HepG2 (cell line): ENCODE measurements at regions not wholly inside any gene's neighbourhood (a gene's known extent, or its start where the extent isn't known, plus 50 kb on each side); places are given as distances from the start of the nearest gene placed in this dataset.

ENCODE experiments used
- ATAC-seq: fragments of 200-7000 bp; cut with Tn5 transposase; 3 replicates; pipeline ENCODE4 v1.9.1; 2020; ENCODE audit warnings: mild to moderate bottlenecking, moderate library complexity
- BruUV-seq: library from RNA; stranded (reverse); fragments of 400-500 nt; replicated peaks from 2 replicates; lab custom pipeline; 2021; lab: Mats Ljungman, UMichigan
- CTCF ChIA-PET: fragments of 300-600 bp; formaldehyde crosslinking; extraction: SDS; loops from one replicate; lab custom pipeline; 2021; ENCODE audit warnings: low total read pairs, inconsistent platforms, low intra/inter-chr PET ratio; lab: Yijun Ruan, JAX
- POLR2A ChIA-PET: fragments of 350-600 bp; sonication (Branson Sonifier 250); formaldehyde crosslinking; loops from one replicate; lab custom pipeline; 2020; ENCODE audit warnings: antibody characterized with exemption, inconsistent platforms; lab: Yijun Ruan, JAX
- DNase-seq: peaks from one replicate; pipeline ENCODE4 v3.0.0-alpha.2; 2015; ENCODE audit warnings: low spot score
- FAIRE-seq: peaks from 3 replicates; lab custom pipeline; 2011; peaks lifted over from hg19 to GRCh38; lab: Jason Lieb, UNC
- H2AFZ ChIP-seq: one replicate; pipeline ENCODE4 v1.6.1; 2011; ENCODE audit warnings: low read length, inconsistent platforms
- H3K27ac ChIP-seq: fragments of 300-600 bp; 3 replicates; pipeline ENCODE4 v1.8.0; 2011; ENCODE audit warnings: mixed run types, mild to moderate bottlenecking, mixed read lengths, low read length, inconsistent platforms; ENCODE audit not compliant: insufficient read depth; ENCODE audit errors: extremely low read length
- H3K27me3 ChIP-seq, 2 experiments: fragments of 200-600 bp in 1 of 2; 2 replicates in 1 of 2; 3 replicates in 1 of 2; pipeline versions ENCODE4 v1.6.0 to v1.8.0; 2011; ENCODE audit warnings: low read length in 2 of 2, mild to moderate bottlenecking in 2 of 2, moderate library complexity in 2 of 2, inconsistent platforms in 1 of 2; ENCODE audit not compliant: insufficient read depth in 2 of 2, control insufficient read depth in 1 of 2
- H3K36me3 ChIP-seq, 2 experiments: fragments of 200-600 bp in 1 of 2; replicated peaks in 1 of 2; 2 replicates in 1 of 2; 3 replicates in 1 of 2; pipeline versions ENCODE4 v1.5.1 to v1.8.0; 2011; ENCODE audit warnings: low read length in 2 of 2, inconsistent platforms in 1 of 2; ENCODE audit not compliant: insufficient read depth in 2 of 2, control insufficient read depth in 1 of 2
- H3K4me1 ChIP-seq: 2 replicates; pipeline ENCODE4 v1.5.1; 2012; ENCODE audit warnings: low read length, inconsistent platforms; ENCODE audit not compliant: insufficient read depth
- H3K4me2 ChIP-seq: 2 replicates; pipeline ENCODE4 v1.6.0; 2011; ENCODE audit warnings: low read depth, low read length, inconsistent platforms
- H3K4me3 ChIP-seq, 3 experiments: fragments of 200-600 bp in 1 of 3; sonication (generic), shearing (Covaris generic) in 1 of 3; replicated peaks in 1 of 3; 2 replicates each; pipeline ENCODE4 v1.5.1; 2011 to 2016; ENCODE audit warnings: low read length in 3 of 3, inconsistent platforms in 2 of 3, low read depth in 2 of 3, mild to moderate bottlenecking in 2 of 3, control low read depth in 1 of 3, mixed read lengths in 1 of 3; ENCODE audit not compliant: insufficient read depth in 1 of 3
- H3K79me2 ChIP-seq: one replicate; pipeline ENCODE4 v1.6.1; 2011; ENCODE audit warnings: low read length, inconsistent platforms; ENCODE audit not compliant: insufficient read depth
- H3K9ac ChIP-seq: 2 replicates; pipeline ENCODE4 v1.6.0; 2011; ENCODE audit warnings: mild to moderate bottlenecking, low read depth, low read length, inconsistent platforms; ENCODE audit not compliant: insufficient read depth
- H3K9me3 ChIP-seq: 2 replicates; pipeline ENCODE4 v1.5.1; 2012; ENCODE audit warnings: mild to moderate bottlenecking, low read length
- H4K20me1 ChIP-seq: 2 replicates; pipeline ENCODE4 v1.6.0; 2011; ENCODE audit warnings: inconsistent platforms, mild to moderate bottlenecking, low read length, moderate library complexity; ENCODE audit not compliant: insufficient read depth
- AHDC1 ChIP-seq: sonication (generic); formaldehyde crosslinking; IDR thresholded peaks from 2 replicates; pipeline ENCODE4 v1.5.1; 2020; ENCODE audit warnings: mild to moderate bottlenecking, missing genetic modification reagents, borderline replicate concordance
- GFI1 ChIP-seq: sonication (generic); formaldehyde crosslinking; IDR thresholded peaks from 2 replicates; pipeline ENCODE4 v1.5.0; 2020; ENCODE audit warnings: missing genetic modification reagents, mild to moderate bottlenecking, borderline replicate concordance
- KDM2A ChIP-seq: sonication (generic); formaldehyde crosslinking; IDR thresholded peaks from 2 replicates; pipeline ENCODE4 v1.4.0; 2020; ENCODE audit warnings: low read depth, missing genetic modification reagents, borderline replicate concordance
- NCOA5 ChIP-seq: sonication (generic); formaldehyde crosslinking; IDR thresholded peaks from 2 replicates; pipeline ENCODE4 v1.4.0; 2020; ENCODE audit warnings: missing genetic modification reagents
- NFYB ChIP-seq: sonication (generic); formaldehyde crosslinking; IDR thresholded peaks from 2 replicates; pipeline ENCODE4 v1.4.0; 2020; ENCODE audit warnings: missing genetic modification reagents
- SIN3A ChIP-seq: IDR thresholded peaks from 2 replicates; pipeline ENCODE4 v1.6.1; 2011; ENCODE audit warnings: low read depth, mild to moderate bottlenecking, control low read depth, low read length, borderline replicate concordance
- ZNF10 ChIP-seq: sonication (generic); formaldehyde crosslinking; IDR thresholded peaks from 2 replicates; pipeline ENCODE4 v1.4.0; 2020; ENCODE audit warnings: mild to moderate bottlenecking, low read depth, missing genetic modification reagents, borderline replicate concordance
- ZNF33A ChIP-seq: sonication (generic); formaldehyde crosslinking; IDR thresholded peaks from 2 replicates; pipeline ENCODE4 v1.5.1; 2020; ENCODE audit warnings: missing genetic modification reagents, mild to moderate bottlenecking, moderate library complexity, borderline replicate concordance
- ZNF382 ChIP-seq: sonication (generic); formaldehyde crosslinking; IDR thresholded peaks from 2 replicates; pipeline ENCODE4 v1.5.0; 2020; ENCODE audit warnings: missing genetic modification reagents, mild to moderate bottlenecking, borderline replicate concordance
- ZNF670 ChIP-seq: sonication (generic); formaldehyde crosslinking; IDR thresholded peaks from 2 replicates; pipeline ENCODE4 v1.8.0; 2022; ENCODE audit warnings: mild to moderate bottlenecking, missing genetic modification reagents, borderline replicate concordance
- WGBS: methylation state at CpG from one replicate; pipeline ENCODE4 v1.1.6; 2017; ENCODE audit warnings: low lambda C conversion rate; 5-methylcytosine and 5-hydroxymethylcytosine counted together
- in situ Hi-C: cut with HindIII; loops from 2 replicates; pipeline ENCODE4 v1.10.0; 2017; ENCODE audit warnings: low pct_unique_long_range_greater_than_20kb; ENCODE audit not compliant: extremely low pct_ligation_motif_present
- intact Hi-C: fragments of 100-400 bp; cut with micrococcal nuclease; formaldehyde crosslinking; loops from one replicate; pipeline ENCODE4 v1.10.0; 2022; ENCODE audit not compliant: unreplicated experiment
- TF ChIP-seq, protein P1 (sequence below): sonication (generic); formaldehyde crosslinking; IDR thresholded peaks from 2 replicates; pipeline ENCODE4 v1.4.0; 2020; ENCODE audit warnings: mild to moderate bottlenecking, missing genetic modification reagents, borderline replicate concordance

- FAIRE-seq (no peak), ATAC-seq (no peak), DNase-seq (no peak)
- H2AFZ ChIP-seq, result no peak overlapping the region
- no peaks in the 10 kb centered on the region for H3K36me3 ChIP-seq
- H3K79me2 ChIP-seq, result no peaks in the 10 kb centered on the region
- no peaks in the 10 kb centered on the region for H3K4me1 ChIP-seq
- no TSS peak for BruUV-seq
- no peak overlapping the region for H3K9ac ChIP-seq
- H3K9me3 ChIP-seq, result no peaks in the 10 kb centered on the region
- no peak overlapping the region for H3K4me3 ChIP-seq
- no peaks in the 10 kb centered on the region for H4K20me1 ChIP-seq
- ChIA-PET CTCF (no interaction called here), POLR2A (no interaction called here)
- H3K27ac ChIP-seq, result no peak overlapping the region
- in situ Hi-C loops, result no loop called here
- WGBS, result 1% methylated on average over 2 of the region's 2 CpGs
- no peak overlapping the region for H3K4me2 ChIP-seq
- no peaks in the 10 kb centered on the region for H3K27me3 ChIP-seq
- intact Hi-C loops, result no loop called here
- TF ChIP-seq KDM2A, result no peak
- TF ChIP-seq ZNF382 (CRISPR knock-in tag), result no peak
- no peak for TF ChIP-seq ZNF33A
- TF ChIP-seq ZNF670, result no peak
- no peak for TF ChIP-seq AHDC1 (CRISPR knock-in tag)
- no peak for TF ChIP-seq GFI1 (CRISPR knock-in tag)
- TF ChIP-seq, protein P1, sequence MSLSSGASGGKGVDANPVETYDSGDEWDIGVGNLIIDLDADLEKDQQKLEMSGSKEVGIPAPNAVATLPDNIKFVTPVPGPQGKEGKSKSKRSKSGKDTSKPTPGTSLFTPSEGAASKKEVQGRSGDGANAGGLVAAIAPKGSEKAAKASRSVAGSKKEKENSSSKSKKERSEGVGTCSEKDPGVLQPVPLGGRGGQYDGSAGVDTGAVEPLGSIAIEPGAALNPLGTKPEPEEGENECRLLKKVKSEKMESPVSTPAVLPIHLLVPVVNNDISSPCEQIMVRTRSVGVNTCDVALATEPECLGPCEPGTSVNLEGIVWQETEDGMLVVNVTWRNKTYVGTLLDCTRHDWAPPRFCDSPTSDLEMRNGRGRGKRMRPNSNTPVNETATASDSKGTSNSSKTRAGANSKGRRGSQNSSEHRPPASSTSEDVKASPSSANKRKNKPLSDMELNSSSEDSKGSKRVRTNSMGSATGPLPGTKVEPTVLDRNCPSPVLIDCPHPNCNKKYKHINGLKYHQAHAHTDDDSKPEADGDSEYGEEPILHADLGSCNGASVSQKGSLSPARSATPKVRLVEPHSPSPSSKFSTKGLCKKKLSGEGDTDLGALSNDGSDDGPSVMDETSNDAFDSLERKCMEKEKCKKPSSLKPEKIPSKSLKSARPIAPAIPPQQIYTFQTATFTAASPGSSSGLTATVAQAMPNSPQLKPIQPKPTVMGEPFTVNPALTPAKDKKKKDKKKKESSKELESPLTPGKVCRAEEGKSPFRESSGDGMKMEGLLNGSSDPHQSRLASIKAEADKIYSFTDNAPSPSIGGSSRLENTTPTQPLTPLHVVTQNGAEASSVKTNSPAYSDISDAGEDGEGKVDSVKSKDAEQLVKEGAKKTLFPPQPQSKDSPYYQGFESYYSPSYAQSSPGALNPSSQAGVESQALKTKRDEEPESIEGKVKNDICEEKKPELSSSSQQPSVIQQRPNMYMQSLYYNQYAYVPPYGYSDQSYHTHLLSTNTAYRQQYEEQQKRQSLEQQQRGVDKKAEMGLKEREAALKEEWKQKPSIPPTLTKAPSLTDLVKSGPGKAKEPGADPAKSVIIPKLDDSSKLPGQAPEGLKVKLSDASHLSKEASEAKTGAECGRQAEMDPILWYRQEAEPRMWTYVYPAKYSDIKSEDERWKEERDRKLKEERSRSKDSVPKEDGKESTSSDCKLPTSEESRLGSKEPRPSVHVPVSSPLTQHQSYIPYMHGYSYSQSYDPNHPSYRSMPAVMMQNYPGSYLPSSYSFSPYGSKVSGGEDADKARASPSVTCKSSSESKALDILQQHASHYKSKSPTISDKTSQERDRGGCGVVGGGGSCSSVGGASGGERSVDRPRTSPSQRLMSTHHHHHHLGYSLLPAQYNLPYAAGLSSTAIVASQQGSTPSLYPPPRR (CRISPR knock-in tag), result no peak
- no peak for TF ChIP-seq NCOA5 (CRISPR knock-in tag)
- no peak for TF ChIP-seq ZNF10 (CRISPR knock-in tag)
- no peak for TF ChIP-seq SIN3A
- no peak for TF ChIP-seq NFYB (CRISPR knock-in tag)
These were observed 91.5 kb upstream of the SLC8A1 start for GRCh38 chr2:40543381-40543780.
